BE2C (cell line): ENCODE measurements at regions not wholly inside any gene's neighbourhood (a gene's known extent, or its start where the extent isn't known, plus 50 kb on each side); places are given as distances from the start of the nearest gene placed in this dataset.

ENCODE experiments used
- DNase-seq: peaks from one replicate; pipeline ENCODE4 v3.0.0-alpha.2; 2020
- H3K27me3 ChIP-seq: fragments of 250-450 bp; sonication (Bioruptor Pico); 2 replicates; pipeline ENCODE4 v1.5.1; 2020; ENCODE audit warnings: mild to moderate bottlenecking
- H3K36me3 ChIP-seq: fragments of 250-450 bp; sonication (Bioruptor Pico); 2 replicates; pipeline ENCODE4 v1.5.1; 2020; ENCODE audit warnings: mild to moderate bottlenecking
- H3K4me1 ChIP-seq: fragments of 250-450 bp; sonication (Bioruptor Pico); 2 replicates; pipeline ENCODE4 v1.5.1; 2020
- H3K4me3 ChIP-seq: 2 replicates; pipeline ENCODE4 v1.5.1; 2011; ENCODE audit warnings: low read depth, low read length
- H3K9me3 ChIP-seq: fragments of 250-450 bp; sonication (Bioruptor Pico); 2 replicates; pipeline ENCODE4 v1.5.1; 2020
- CTCF ChIP-seq: IDR thresholded peaks from 2 replicates; pipeline ENCODE4 v1.5.1; 2012; ENCODE audit warnings: mild to moderate bottlenecking, low read depth, low read length

GRCh38 chr22:26789951-26790350 lies 132.6 kb downstream of the MIAT start:
- Histone ChIP-seq H3K4me1 (peaks cover 5% of the 10 kb centered on the region; the same call in 1 of the 2 replicates), H3K4me3 (no peak overlapping the region), H3K9me3 (no peaks in the 10 kb centered on the region), H3K27me3 (no peaks in the 10 kb centered on the region), H3K36me3 (no peaks in the 10 kb centered on the region; the same call in 1 of the 2 replicates)
- DNase-seq, result peak; percentile 40
- no peak for TF ChIP-seq CTCF

GRCh38 chr22:26792522-26792921 lies 135.1 kb downstream of the MIAT start:
- H3K9me3 ChIP-seq, result no peaks in the 10 kb centered on the region
- H3K4me3 ChIP-seq, result no peak overlapping the region
- H3K4me1 ChIP-seq, result peaks cover 5% of the 10 kb centered on the region
- no peaks in the 10 kb centered on the region; the same call in 1 of the 2 replicates for H3K36me3 ChIP-seq
- TF ChIP-seq CTCF, result no peak
- DNase-seq, result no peak
- H3K27me3 ChIP-seq, result no peaks in the 10 kb centered on the region

- Histone ChIP-seq H3K36me3 (no peaks in the 10 kb centered on the region), H3K4me1 (peaks cover 7% of the 10 kb centered on the region), H3K4me3 (no peak overlapping the region), H3K27me3 (no peaks in the 10 kb centered on the region), H3K9me3 (no peaks in the 10 kb centered on the region; the same call in 1 of the 2 replicates)
- no peak for DNase-seq
- no peak for TF ChIP-seq CTCF
Measured at GRCh38 chr22:26796785-26797184, 139.4 kb downstream of the MIAT start.

GRCh38 chr22:26797910-26798309 lies 140.5 kb downstream of the MIAT start:
- 0 out of 2 replicates have a peak, but pooled peaks have one; percentile 16 for TF ChIP-seq CTCF
- DNase-seq, result no peak
- H3K4me1 ChIP-seq, result peaks cover 7% of the 10 kb centered on the region
- no peaks in the 10 kb centered on the region for H3K36me3 ChIP-seq
- H3K9me3 ChIP-seq, result no peaks in the 10 kb centered on the region; the same call in 1 of the 2 replicates
- no peaks in the 10 kb centered on the region for H3K27me3 ChIP-seq
- H3K4me3 ChIP-seq, result no peak overlapping the region

GRCh38 chr22:26798462-26799065 lies 141.2 kb downstream of the MIAT start:
- H3K9me3 ChIP-seq, result no peaks in the 10 kb centered on the region; the same call in 1 of the 2 replicates
- no peak for TF ChIP-seq CTCF
- no peak overlapping the region for H3K4me3 ChIP-seq
- H3K4me1 ChIP-seq, result peaks cover 7% of the 10 kb centered on the region
- H3K36me3 ChIP-seq, result no peaks in the 10 kb centered on the region
- H3K27me3 ChIP-seq, result no peaks in the 10 kb centered on the region
- no peak for DNase-seq

- Histone ChIP-seq H3K4me3 (no peak overlapping the region), H3K27me3 (no peaks in the 10 kb centered on the region), H3K36me3 (no peaks in the 10 kb centered on the region), H3K9me3 (no peaks in the 10 kb centered on the region; the same call in 1 of the 2 replicates), H3K4me1 (peaks cover 7% of the 10 kb centered on the region)
- no peak for TF ChIP-seq CTCF
- DNase-seq, result no peak
Measured at GRCh38 chr22:26800858-26801257, 143.5 kb downstream of the MIAT start.
